ENCODE measurements at regions not wholly inside any gene's neighbourhood (a gene's known extent, or its start where the extent isn't known, plus 50 kb on each side); places are given as distances from the start of the nearest gene placed in this dataset.

DNA sequence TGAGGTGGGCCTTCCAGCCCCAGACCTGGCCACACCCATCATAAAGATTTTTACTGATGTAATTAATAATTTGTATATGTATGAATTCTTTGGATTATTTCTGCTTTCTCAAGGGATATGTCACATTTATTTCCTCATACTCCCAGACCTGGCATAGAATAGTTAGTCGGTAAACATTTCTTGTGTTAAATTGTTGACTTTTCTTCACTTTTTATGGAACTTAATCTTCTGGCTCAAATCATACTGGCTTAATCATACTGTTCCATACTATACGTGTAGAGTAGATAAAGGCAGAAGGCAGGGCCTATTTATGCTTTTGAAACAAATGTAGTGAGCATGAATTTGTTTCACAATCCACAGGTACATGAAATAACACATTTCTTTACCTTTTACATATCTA, 155.8 kb downstream of the DEPDC1B start:
- TF ChIP-seq, protein P1, sequence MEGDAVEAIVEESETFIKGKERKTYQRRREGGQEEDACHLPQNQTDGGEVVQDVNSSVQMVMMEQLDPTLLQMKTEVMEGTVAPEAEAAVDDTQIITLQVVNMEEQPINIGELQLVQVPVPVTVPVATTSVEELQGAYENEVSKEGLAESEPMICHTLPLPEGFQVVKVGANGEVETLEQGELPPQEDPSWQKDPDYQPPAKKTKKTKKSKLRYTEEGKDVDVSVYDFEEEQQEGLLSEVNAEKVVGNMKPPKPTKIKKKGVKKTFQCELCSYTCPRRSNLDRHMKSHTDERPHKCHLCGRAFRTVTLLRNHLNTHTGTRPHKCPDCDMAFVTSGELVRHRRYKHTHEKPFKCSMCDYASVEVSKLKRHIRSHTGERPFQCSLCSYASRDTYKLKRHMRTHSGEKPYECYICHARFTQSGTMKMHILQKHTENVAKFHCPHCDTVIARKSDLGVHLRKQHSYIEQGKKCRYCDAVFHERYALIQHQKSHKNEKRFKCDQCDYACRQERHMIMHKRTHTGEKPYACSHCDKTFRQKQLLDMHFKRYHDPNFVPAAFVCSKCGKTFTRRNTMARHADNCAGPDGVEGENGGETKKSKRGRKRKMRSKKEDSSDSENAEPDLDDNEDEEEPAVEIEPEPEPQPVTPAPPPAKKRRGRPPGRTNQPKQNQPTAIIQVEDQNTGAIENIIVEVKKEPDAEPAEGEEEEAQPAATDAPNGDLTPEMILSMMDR (IDR thresholded peaks at IDR 0.05; ENCODE audit: poor library complexity), result no peak
- TF ChIP-seq EZH2phosphoT487 (IDR thresholded peaks at IDR 0.05; ENCODE audit: low read depth, severe bottlenecking, unreplicated experiment) (no peak), EZH2 (IDR thresholded peaks at IDR 0.05; ENCODE audit: borderline replicate concordance) (no peak)
